Left kidney (tissue), 1 donor: ENCODE measurements at regions not wholly inside any gene's neighbourhood (a gene's known extent, or its start where the extent isn't known, plus 50 kb on each side); places are given as distances from the start of the nearest gene placed in this dataset.
"Not testable (repeated sequence)": the region's sequence is repeated elsewhere in the genome, so short reads cannot be mapped to it uniquely, and the experiment has no call there.

Source experiments
- DNase-seq: peaks from one replicate; pipeline ENCODE4 v3.0.0-alpha.2; 2013

GRCh38 chr18:30446605-30447004 is 595.9 kb downstream of the DSC3 start:
- no peak for DNase-seq

- DNase-seq = no peak
Observed at GRCh38 chr18:30444544-30444943, 598.0 kb downstream of the DSC3 start.

GRCh38 chr18:30440351-30440750 is 602.2 kb downstream of the DSC3 start:
- no peak for DNase-seq

- DNase-seq = no peak
Observed at GRCh38 chr18:30439174-30439573, 603.4 kb downstream of the DSC3 start.

GRCh38 chr18:30432349-30432748 is 610.2 kb downstream of the DSC3 start:
- DNase-seq = no peak

- DNase-seq = not testable (repeated sequence)
Observed at GRCh38 chr18:30419399-30419798, 623.1 kb downstream of the DSC3 start.

GRCh38 chr18:30415903-30416302 is 626.6 kb downstream of the DSC3 start:
- DNase-seq = no peak

GRCh38 chr18:30409120-30409519 is 633.4 kb downstream of the DSC3 start:
- DNase-seq = no peak

- no peak for DNase-seq
Observed at GRCh38 chr18:30406728-30407127, 635.8 kb downstream of the DSC3 start.

GRCh38 chr18:30405038-30405437 is 637.5 kb downstream of the DSC3 start:
- DNase-seq = no peak

GRCh38 chr18:30404422-30404821 is 638.1 kb downstream of the DSC3 start:
- DNase-seq = no peak

- DNase-seq = no peak
Observed at GRCh38 chr18:30403278-30403677, 639.3 kb downstream of the DSC3 start.

- no peak for DNase-seq
Observed at GRCh38 chr18:30387401-30387800, 655.1 kb downstream of the DSC3 start.

- no peak for DNase-seq
Observed at GRCh38 chr18:30386624-30387023, 655.9 kb downstream of the DSC3 start.

GRCh38 chr18:30385684-30386083 is 656.9 kb downstream of the DSC3 start:
- no peak for DNase-seq

- DNase-seq = no peak
Observed at GRCh38 chr18:30381826-30382225, 660.7 kb downstream of the DSC3 start.

- no peak for DNase-seq
Observed at GRCh38 chr18:30378097-30378496, 664.4 kb downstream of the DSC3 start.

GRCh38 chr18:30376515-30376914 is 666.0 kb downstream of the DSC3 start:
- DNase-seq = no peak

GRCh38 chr18:30361864-30362540 is 680.5 kb downstream of the DSC3 start:
- DNase-seq = no peak

GRCh38 chr18:30359521-30359920 is 683.0 kb downstream of the DSC3 start:
- DNase-seq = no peak

- DNase-seq = no peak
Observed at GRCh38 chr18:30358555-30358954, 684.0 kb downstream of the DSC3 start.

GRCh38 chr18:30352551-30353168 is 689.9 kb downstream of the DSC3 start:
- no peak for DNase-seq

GRCh38 chr18:30350263-30350662 is 692.3 kb downstream of the DSC3 start:
- no peak for DNase-seq

GRCh38 chr18:30343090-30343489 is 699.5 kb downstream of the DSC3 start:
- DNase-seq = no peak
